ENCODE measurements at regions not wholly inside any gene's neighbourhood (a gene's known extent, or its start where the extent isn't known, plus 50 kb on each side); places are given as distances from the start of the nearest gene placed in this dataset.

GRCh38 chr12:86484473-86484872 is 228.3 kb upstream of the MGAT4C start:
- no peaks in the 10 kb centered on the region for H3K4me1 ChIP-seq
- DNase-seq = no peak
- TF ChIP-seq CTCF (IDR thresholded peaks at IDR 0.05) (no peak), POLR2A (IDR thresholded peaks at IDR 0.05) (no peak)
- intact Hi-C loops (cut with DNase I) = no loop called here
- 33% methylated on average over 1 of the region's 4 CpGs for WGBS (ENCODE audit: insufficient coverage, low coverage, low lambda C conversion rate, missing lambda C conversion rate)
- H3K36me3 ChIP-seq = no peaks in the 10 kb centered on the region
- no peak overlapping the region for H3K4me3 ChIP-seq
- H3K9me3 ChIP-seq = no peaks in the 10 kb centered on the region
- no peaks in the 10 kb centered on the region for H3K27me3 ChIP-seq
- ATAC-seq = no peak
- no peak overlapping the region for H3K27ac ChIP-seq

- 38% methylated on average over 2 of the region's 2 CpGs for WGBS (ENCODE audit: insufficient coverage, low coverage, low lambda C conversion rate, missing lambda C conversion rate)
Measured at GRCh38 chr12:86473231-86473630, 217.0 kb upstream of the MGAT4C start.

GRCh38 chr12:86456776-86457175 is 200.6 kb upstream of the MGAT4C start:
- no peak for DNase-seq
- no peaks in the 10 kb centered on the region for H3K9me3 ChIP-seq
- WGBS (ENCODE audit: insufficient coverage, low coverage, low lambda C conversion rate, missing lambda C conversion rate) = 33% methylated on average over 2 of the region's 2 CpGs
- no peak overlapping the region for H3K27ac ChIP-seq
- no peaks in the 10 kb centered on the region for H3K4me1 ChIP-seq
- no peak overlapping the region for H3K4me3 ChIP-seq
- ATAC-seq = no peak
- H3K27me3 ChIP-seq = no peaks in the 10 kb centered on the region
- H3K36me3 ChIP-seq = no peaks in the 10 kb centered on the region
- intact Hi-C loops (cut with DNase I) = no loop called here
- TF ChIP-seq CTCF (IDR thresholded peaks at IDR 0.05) (no peak), POLR2A (IDR thresholded peaks at IDR 0.05) (no peak)

More at GRCh38 chr12:86473231-86473630, 217.0 kb upstream of the MGAT4C start:
- no peaks in the 10 kb centered on the region for H3K36me3 ChIP-seq
- H3K9me3 ChIP-seq = no peaks in the 10 kb centered on the region
- no peaks in the 10 kb centered on the region for H3K27me3 ChIP-seq
- H3K4me3 ChIP-seq = no peak overlapping the region
- DNase-seq (no peak), ATAC-seq (no peak)
- intact Hi-C loops (cut with DNase I) = no loop called here
- H3K27ac ChIP-seq = no peak overlapping the region
- H3K4me1 ChIP-seq = no peaks in the 10 kb centered on the region
- TF ChIP-seq CTCF (IDR thresholded peaks at IDR 0.05) = no peak
- no peak for TF ChIP-seq POLR2A (IDR thresholded peaks at IDR 0.05)

GRCh38 chr12:86456241-86456640 is 200.1 kb upstream of the MGAT4C start:
- H3K27ac ChIP-seq = no peak overlapping the region
- ATAC-seq (no peak), DNase-seq (no peak)
- TF ChIP-seq POLR2A (IDR thresholded peaks at IDR 0.05) (no peak), CTCF (IDR thresholded peaks at IDR 0.05) (no peak)
- no peaks in the 10 kb centered on the region for H3K36me3 ChIP-seq
- no peak overlapping the region for H3K4me3 ChIP-seq
- WGBS (ENCODE audit: insufficient coverage, low coverage, low lambda C conversion rate, missing lambda C conversion rate) = 69% methylated on average over 3 of the region's 3 CpGs
- no peaks in the 10 kb centered on the region for H3K9me3 ChIP-seq
- H3K4me1 ChIP-seq = no peaks in the 10 kb centered on the region
- intact Hi-C loops (cut with DNase I) = no loop called here
- no peaks in the 10 kb centered on the region for H3K27me3 ChIP-seq

- WGBS (ENCODE audit: insufficient coverage, low coverage, low lambda C conversion rate, missing lambda C conversion rate) = 53% methylated on average over 5 of the region's 5 CpGs
- no peak for ATAC-seq
- H3K36me3 ChIP-seq = no peaks in the 10 kb centered on the region
Measured at GRCh38 chr12:86445356-86445755, 189.2 kb upstream of the MGAT4C start.

More at GRCh38 chr12:86445356-86445755, 189.2 kb upstream of the MGAT4C start:
- no peak for TF ChIP-seq POLR2A (IDR thresholded peaks at IDR 0.05)
- no peak for TF ChIP-seq CTCF (IDR thresholded peaks at IDR 0.05)
- H3K27ac ChIP-seq = no peak overlapping the region
- intact Hi-C loops (cut with DNase I) = no loop called here
- H3K9me3 ChIP-seq = no peaks in the 10 kb centered on the region
- H3K27me3 ChIP-seq = no peaks in the 10 kb centered on the region
- H3K4me3 ChIP-seq = no peak overlapping the region
- DNase-seq = no peak
- no peaks in the 10 kb centered on the region for H3K4me1 ChIP-seq
